GM12874 (cell line): ENCODE measurements at regions not wholly inside any gene's neighbourhood (a gene's known extent, or its start where the extent isn't known, plus 50 kb on each side); places are given as distances from the start of the nearest gene placed in this dataset.

ENCODE experiments used
- CTCF ChIP-seq: IDR thresholded peaks from 2 replicates; pipeline ENCODE4 v1.5.1; 2011; ENCODE audit warnings: low read depth, mild to moderate bottlenecking, control low read depth, low read length, moderate library complexity; ENCODE audit not compliant: insufficient read depth

- TF ChIP-seq CTCF: no peak
Observed at GRCh38 chr2:81247648-81248047, 943.1 kb upstream of the LRRTM1 start.

GRCh38 chr2:81242501-81242900 lies 937.9 kb upstream of the LRRTM1 start:
- no peak for TF ChIP-seq CTCF

- no peak for TF ChIP-seq CTCF
Observed at GRCh38 chr2:81238462-81238861, 933.9 kb upstream of the LRRTM1 start.

- TF ChIP-seq CTCF: no peak
Observed at GRCh38 chr2:81235601-81236000, 931.0 kb upstream of the LRRTM1 start.

- TF ChIP-seq CTCF: no peak
Observed at GRCh38 chr2:81234711-81235110, 930.2 kb upstream of the LRRTM1 start.

- no peak for TF ChIP-seq CTCF
Observed at GRCh38 chr2:81225756-81226155, 921.2 kb upstream of the LRRTM1 start.

- TF ChIP-seq CTCF: no peak
Observed at GRCh38 chr2:81213598-81213997, 909.0 kb upstream of the LRRTM1 start.

GRCh38 chr2:81206216-81206615 lies 901.7 kb upstream of the LRRTM1 start:
- TF ChIP-seq CTCF: no peak
